ENCODE measurements at regions not wholly inside any gene's neighbourhood (a gene's known extent, or its start where the extent isn't known, plus 50 kb on each side); places are given as distances from the start of the nearest gene placed in this dataset.

- Histone ChIP-seq H3K36me3 (ENCODE audit: low read depth, low read length) (no peaks in the 10 kb centered on the region), H3K79me2 (ENCODE audit: low read length) (no peaks in the 10 kb centered on the region), H3K27ac (ENCODE audit: low read length) (no peak overlapping the region), H3K27me3 (ENCODE audit: low read length) (no peaks in the 10 kb centered on the region), H4K20me1 (ENCODE audit: low read length) (no peaks in the 10 kb centered on the region), H3F3A (ENCODE audit: low read length, unreplicated experiment) (peaks cover 11% of the 10 kb centered on the region), H3K9me2 (replicated peaks; ENCODE audit: low read length) (no peaks in the 10 kb centered on the region), H3K4me1 (ENCODE audit: insufficient read depth, low read length) (peaks cover 17% of the 10 kb centered on the region), H3K4me2 (ENCODE audit: low read length) (no peak overlapping the region), H3K4me3 (ENCODE audit: low read length) (no peak overlapping the region), H3K9me3 (ENCODE audit: low read length) (no peaks in the 10 kb centered on the region), H2AFZ (ENCODE audit: low read length) (no peak overlapping the region), H3K9ac (ENCODE audit: low read length) (no peak overlapping the region)
- intact Hi-C loops (cut with micrococcal nuclease), result no loop called here
- no peak for TF ChIP-seq EZH2 (IDR thresholded peaks at IDR 0.05; ENCODE audit: low read length, unreplicated experiment)
- TF ChIP-seq, protein P1, sequence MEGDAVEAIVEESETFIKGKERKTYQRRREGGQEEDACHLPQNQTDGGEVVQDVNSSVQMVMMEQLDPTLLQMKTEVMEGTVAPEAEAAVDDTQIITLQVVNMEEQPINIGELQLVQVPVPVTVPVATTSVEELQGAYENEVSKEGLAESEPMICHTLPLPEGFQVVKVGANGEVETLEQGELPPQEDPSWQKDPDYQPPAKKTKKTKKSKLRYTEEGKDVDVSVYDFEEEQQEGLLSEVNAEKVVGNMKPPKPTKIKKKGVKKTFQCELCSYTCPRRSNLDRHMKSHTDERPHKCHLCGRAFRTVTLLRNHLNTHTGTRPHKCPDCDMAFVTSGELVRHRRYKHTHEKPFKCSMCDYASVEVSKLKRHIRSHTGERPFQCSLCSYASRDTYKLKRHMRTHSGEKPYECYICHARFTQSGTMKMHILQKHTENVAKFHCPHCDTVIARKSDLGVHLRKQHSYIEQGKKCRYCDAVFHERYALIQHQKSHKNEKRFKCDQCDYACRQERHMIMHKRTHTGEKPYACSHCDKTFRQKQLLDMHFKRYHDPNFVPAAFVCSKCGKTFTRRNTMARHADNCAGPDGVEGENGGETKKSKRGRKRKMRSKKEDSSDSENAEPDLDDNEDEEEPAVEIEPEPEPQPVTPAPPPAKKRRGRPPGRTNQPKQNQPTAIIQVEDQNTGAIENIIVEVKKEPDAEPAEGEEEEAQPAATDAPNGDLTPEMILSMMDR (conservative IDR thresholded peaks at IDR 0.05; ENCODE audit: low read depth, low read length), result no peak
- no peak for TF ChIP-seq EZH2phosphoT487 (IDR thresholded peaks at IDR 0.05; ENCODE audit: borderline replicate concordance, low read length)
- DNase-seq (no peak), ATAC-seq (no peak)
- ChIA-PET POLR2A (ENCODE audit: unreplicated experiment) (no interaction called here), CTCF (no interaction called here)
- no TSS peak for BruUV-seq (replicated peaks)
Observed at GRCh38 chr5:39758426-39758825, 333.6 kb upstream of the DAB2 start.

DNA sequence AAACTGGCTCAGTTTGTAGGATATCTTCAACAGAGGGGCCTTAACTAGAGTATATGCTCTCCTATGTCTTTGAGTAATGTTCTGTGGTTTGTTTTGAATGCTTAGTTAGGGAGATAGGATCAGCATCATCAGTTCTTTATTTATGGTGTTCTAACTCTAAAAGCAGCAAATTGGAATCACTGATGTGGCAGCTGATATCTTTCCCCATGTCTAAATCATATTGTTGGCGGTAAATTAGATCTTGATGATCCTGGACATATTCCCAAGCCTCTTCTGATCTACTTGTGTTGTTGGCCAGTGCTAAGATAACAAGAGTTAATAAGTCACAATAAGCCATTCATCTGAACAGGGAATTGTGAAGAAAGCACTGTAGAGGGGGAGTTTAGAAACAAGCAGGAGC, 332.4 kb upstream of the DAB2 start:
- H3K27me3 ChIP-seq (ENCODE audit: low read length), result no peaks in the 10 kb centered on the region
- no peaks in the 10 kb centered on the region for H3K9me2 ChIP-seq (replicated peaks; ENCODE audit: low read length)
- H3K4me2 ChIP-seq (ENCODE audit: low read length), result no peak overlapping the region
- H3K36me3 ChIP-seq (ENCODE audit: low read depth, low read length), result no peaks in the 10 kb centered on the region
- H3K4me1 ChIP-seq (ENCODE audit: insufficient read depth, low read length), result peaks cover 17% of the 10 kb centered on the region
- ChIA-PET POLR2A (ENCODE audit: unreplicated experiment) (no interaction called here), CTCF (no interaction called here)
- H3K4me3 ChIP-seq (ENCODE audit: low read length), result no peak overlapping the region
- intact Hi-C loops (cut with micrococcal nuclease), result no loop called here
- DNase-seq (no peak), ATAC-seq (no peak)
- H3F3A ChIP-seq (ENCODE audit: low read length, unreplicated experiment), result peaks cover 11% of the 10 kb centered on the region
- BruUV-seq (replicated peaks), result no TSS peak
- H3K27ac ChIP-seq (ENCODE audit: low read length), result no peak overlapping the region
- no peak overlapping the region for H3K9ac ChIP-seq (ENCODE audit: low read length)
- no peaks in the 10 kb centered on the region for H4K20me1 ChIP-seq (ENCODE audit: low read length)
- H2AFZ ChIP-seq (ENCODE audit: low read length), result no peak overlapping the region
- no peaks in the 10 kb centered on the region for H3K79me2 ChIP-seq (ENCODE audit: low read length)
- no peaks in the 10 kb centered on the region for H3K9me3 ChIP-seq (ENCODE audit: low read length)
- no peak for TF ChIP-seq EZH2 (IDR thresholded peaks at IDR 0.05; ENCODE audit: low read length, unreplicated experiment)
- TF ChIP-seq, protein P1 (conservative IDR thresholded peaks at IDR 0.05; ENCODE audit: low read depth, low read length), result no peak
- no peak for TF ChIP-seq EZH2phosphoT487 (IDR thresholded peaks at IDR 0.05; ENCODE audit: borderline replicate concordance, low read length)

DNA sequence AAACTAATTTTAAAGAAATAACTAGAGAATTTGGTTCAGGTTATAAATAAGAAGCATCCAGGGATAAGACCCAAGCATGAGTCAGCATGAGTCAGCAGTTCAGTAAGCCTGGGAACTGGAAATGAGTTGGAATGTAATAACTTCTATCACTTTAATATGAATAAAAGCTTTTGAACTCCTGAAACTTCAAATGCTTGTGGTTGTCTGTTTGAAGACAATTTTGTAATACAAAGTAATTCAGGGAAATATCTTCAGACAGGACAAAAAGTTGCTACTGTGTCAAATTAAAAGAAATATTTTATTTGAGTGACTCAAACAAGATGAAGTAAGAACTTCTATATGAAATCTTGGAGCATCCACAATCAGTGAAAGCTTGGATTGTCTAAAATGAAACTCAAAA, 331.2 kb upstream of the DAB2 start:
- no peaks in the 10 kb centered on the region for H3K36me3 ChIP-seq (ENCODE audit: low read depth, low read length)
- peak overlapping the region; percentile 38 for H3K4me2 ChIP-seq (ENCODE audit: low read length)
- no peaks in the 10 kb centered on the region for H3K9me3 ChIP-seq (ENCODE audit: low read length)
- peaks cover 11% of the 10 kb centered on the region for H3F3A ChIP-seq (ENCODE audit: low read length, unreplicated experiment)
- no peak for TF ChIP-seq EZH2phosphoT487 (IDR thresholded peaks at IDR 0.05; ENCODE audit: borderline replicate concordance, low read length)
- no peak for TF ChIP-seq EZH2 (IDR thresholded peaks at IDR 0.05; ENCODE audit: low read length, unreplicated experiment)
- TF ChIP-seq, protein P1 (conservative IDR thresholded peaks at IDR 0.05; ENCODE audit: low read depth, low read length), result no peak
- no peak overlapping the region for H2AFZ ChIP-seq (ENCODE audit: low read length)
- no peaks in the 10 kb centered on the region for H3K9me2 ChIP-seq (replicated peaks; ENCODE audit: low read length)
- no peak overlapping the region; the same call in none of the 2 replicates for H3K9ac ChIP-seq (ENCODE audit: low read length)
- H3K4me3 ChIP-seq (ENCODE audit: low read length), result no peak overlapping the region
- ATAC-seq (peak; percentile 86), DNase-seq (peak; percentile 95)
- peaks cover 17% of the 10 kb centered on the region for H3K4me1 ChIP-seq (ENCODE audit: insufficient read depth, low read length)
- ChIA-PET POLR2A (ENCODE audit: unreplicated experiment) (no interaction called here), CTCF (no interaction called here)
- no peaks in the 10 kb centered on the region for H4K20me1 ChIP-seq (ENCODE audit: low read length)
- H3K27me3 ChIP-seq (ENCODE audit: low read length), result no peaks in the 10 kb centered on the region
- no peaks in the 10 kb centered on the region for H3K79me2 ChIP-seq (ENCODE audit: low read length)
- intact Hi-C loops (cut with micrococcal nuclease), result no loop called here
- H3K27ac ChIP-seq (ENCODE audit: low read length), result peak overlapping the region; percentile 59
- no TSS peak for BruUV-seq (replicated peaks)
